EH (cell line): ENCODE measurements at regions not wholly inside any gene's neighbourhood (a gene's known extent, or its start where the extent isn't known, plus 50 kb on each side); places are given as distances from the start of the nearest gene placed in this dataset.

Source experiments
- DNase-seq: peaks from one replicate; pipeline ENCODE4 v3.0.0-alpha.2; 2015; ENCODE audit warnings: low read depth

DNA sequence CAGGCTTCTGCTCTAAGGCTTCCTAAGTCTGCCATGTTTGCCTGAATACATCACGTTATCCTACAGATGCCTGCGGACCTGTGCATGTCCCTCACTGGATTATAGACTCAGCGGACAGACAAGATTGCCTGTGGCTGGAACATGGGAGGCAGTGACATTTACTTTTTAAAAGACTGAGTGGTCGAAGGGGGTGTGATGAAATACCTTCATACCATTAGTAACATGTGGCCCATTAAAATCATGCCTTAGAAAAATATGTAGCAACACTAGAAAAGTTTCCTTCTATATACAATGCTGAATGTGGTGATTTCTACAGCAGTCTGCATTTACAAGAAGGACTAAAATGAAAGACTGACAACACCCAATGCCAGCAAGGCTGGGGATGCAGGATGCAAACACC is 154.4 kb downstream of the ASB1 start:
- DNase-seq: peak; percentile 25

DNA sequence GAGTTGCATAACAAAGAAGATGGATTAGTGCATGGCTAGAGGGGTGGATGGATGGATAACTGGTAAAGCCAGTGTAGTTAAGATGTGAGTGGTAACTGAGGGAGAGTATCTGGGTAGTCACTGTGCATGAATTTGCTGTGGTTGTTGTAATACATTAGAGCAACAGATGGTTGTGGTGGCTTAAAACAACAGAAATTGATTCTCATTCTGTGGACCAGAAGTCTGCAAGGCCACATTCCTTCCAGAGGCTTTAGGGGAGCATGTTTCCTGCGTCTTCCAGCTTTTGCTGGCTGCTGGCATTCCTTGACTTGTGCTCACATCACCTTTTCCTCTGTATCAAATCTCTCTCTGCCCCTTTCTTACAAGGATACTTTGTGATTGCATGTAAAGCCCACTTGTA is 155.4 kb downstream of the ASB1 start:
- peak; percentile 75 for DNase-seq

DNA sequence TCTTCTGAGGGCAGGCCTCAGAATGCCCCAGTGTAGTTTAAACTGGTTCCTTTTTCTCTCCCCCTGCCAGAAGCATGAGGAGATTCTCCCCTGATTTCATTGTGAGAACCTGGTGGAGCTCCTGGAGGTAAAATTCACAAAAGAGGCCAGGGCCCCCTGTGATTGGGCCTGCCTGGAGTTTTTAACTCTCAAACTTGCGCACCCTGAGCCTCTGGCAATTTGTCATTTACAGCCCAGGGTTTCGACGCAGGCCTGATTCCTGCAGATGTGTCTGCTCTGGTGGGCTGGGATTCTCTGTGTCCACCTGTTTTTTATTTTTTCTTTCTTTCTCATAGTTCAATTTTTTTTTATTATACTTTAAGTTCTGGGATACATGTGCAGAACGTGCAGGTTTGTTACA is 157.9 kb downstream of the ASB1 start:
- DNase-seq: no peak

DNA sequence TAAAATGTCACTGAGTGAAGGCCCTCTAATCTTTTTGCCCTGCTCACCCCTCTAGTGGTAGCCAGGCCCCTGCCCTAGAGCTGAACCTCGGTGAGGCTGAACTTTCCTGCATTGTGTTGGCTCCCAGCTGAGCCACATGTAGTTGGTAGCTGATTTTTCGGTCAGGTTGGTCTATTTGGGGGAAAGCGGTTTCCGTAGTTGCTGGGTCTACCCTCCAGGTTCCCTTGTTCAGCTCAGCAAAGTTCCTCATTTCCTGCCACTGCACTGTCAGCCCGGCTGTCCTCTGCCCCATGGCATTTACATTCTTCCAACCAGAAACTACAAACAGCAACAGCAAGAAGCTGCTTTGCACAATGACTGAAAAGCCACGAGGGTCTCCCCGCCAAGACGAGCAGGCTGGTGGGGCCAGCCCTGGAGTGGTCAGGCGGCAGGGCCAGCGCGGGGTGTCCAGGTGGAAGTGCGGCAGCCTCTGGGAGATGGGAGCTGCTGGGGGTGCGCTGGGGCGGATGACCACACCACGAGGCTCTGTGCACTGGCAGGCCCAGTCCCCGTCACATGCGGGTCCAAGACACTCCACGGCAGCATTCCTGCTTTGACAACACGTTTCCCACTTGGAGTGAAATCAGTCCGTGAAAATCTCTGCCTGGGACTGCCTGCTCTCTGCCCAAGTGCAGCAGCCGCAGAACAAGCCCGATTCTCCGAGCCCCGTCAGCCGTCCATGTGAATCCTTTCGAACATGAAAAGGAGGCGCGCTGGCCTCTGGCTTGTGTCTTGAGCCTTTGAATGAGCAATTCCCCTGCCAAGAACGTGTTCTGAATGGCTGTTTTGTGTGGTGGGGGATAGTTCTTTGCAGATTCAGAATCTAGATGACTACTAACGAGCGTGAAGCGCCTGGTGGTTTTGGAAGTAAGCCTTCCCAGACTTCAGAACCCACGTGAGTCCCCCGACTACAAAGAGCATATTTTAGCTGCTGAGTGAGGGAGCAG is 159.4 kb downstream of the ASB1 start:
- DNase-seq: no peak

DNA sequence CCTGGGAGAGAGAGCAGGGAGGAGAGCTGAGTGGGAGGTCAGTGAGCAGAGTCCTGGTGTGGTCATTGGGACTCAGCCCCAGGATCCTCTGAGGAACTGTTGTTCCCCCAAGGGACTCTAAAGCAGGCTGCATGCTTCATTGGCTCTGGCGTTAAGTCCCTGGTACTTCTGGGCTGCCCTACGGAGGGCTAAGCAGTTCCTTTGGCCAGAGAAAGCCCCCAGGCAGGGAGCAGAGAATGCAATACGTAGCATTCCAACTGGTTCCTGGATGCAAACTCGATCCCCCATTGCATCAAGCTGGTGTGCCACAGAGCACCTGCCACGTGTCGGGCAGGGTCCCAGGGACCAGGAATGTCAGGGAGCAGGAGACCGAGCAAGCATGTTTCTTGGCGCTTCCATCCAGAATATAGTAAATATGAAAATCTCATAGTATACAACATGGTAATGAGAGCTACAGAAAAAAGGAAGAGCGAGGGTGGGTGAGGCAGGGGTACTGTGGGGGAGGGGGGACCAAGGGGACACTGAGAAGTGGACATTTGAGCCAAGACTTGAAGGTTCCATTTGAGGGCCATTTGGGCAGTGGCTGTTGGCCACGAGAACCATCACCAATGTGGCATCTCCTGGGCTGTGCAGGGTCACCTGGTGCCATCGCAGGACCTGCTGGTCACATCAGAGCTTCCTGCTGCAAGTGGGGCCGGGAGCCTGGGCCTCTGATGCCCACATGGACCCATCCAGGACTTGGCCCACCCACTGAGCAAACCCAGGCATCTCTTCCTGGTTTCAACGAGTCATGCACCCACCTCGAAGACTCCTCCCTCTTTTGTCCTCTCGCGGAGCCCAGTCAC is 160.4 kb downstream of the ASB1 start:
- DNase-seq: no peak

DNA sequence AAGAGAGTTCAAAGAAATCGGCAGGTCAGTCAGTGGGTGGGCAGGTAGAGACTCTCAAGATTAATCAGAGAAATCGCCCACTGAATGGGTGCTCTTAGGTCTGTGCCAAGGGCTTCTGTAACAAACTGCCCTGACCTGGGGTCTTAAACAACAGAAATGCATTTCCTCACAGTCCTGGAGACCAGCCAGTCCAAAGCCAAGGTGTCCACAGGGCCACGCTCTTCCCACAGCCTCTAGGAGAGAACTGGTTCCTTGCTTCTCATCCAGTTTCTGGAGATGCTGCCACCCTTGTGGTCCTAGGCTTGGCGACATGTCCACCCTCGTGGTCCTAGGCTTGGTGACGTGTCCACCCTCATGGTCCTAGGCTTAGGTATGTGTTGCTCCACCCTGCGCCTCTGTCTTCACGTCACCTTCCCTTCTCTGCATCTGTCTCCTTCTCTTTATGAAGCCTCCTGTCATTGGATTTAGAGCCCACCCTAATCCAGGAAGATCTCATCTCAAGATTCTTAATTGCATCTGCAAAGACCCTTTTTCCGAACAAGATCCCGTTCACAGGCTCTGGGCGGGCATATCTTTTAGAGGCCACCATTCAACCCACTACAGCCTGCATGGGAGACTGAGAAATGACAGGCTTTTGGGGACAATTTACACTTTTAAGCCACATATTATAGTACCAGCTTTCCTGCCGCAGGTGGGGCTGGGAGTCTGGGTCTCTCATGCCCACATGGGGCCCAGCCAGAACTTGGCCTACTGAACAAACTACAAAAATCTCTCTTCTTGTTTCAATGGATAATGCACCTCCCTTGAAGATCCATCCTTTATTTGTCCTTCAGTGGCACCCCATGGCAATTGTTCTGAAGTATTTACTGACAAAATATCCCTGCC is 161.3 kb downstream of the ASB1 start:
- DNase-seq: no peak

DNA sequence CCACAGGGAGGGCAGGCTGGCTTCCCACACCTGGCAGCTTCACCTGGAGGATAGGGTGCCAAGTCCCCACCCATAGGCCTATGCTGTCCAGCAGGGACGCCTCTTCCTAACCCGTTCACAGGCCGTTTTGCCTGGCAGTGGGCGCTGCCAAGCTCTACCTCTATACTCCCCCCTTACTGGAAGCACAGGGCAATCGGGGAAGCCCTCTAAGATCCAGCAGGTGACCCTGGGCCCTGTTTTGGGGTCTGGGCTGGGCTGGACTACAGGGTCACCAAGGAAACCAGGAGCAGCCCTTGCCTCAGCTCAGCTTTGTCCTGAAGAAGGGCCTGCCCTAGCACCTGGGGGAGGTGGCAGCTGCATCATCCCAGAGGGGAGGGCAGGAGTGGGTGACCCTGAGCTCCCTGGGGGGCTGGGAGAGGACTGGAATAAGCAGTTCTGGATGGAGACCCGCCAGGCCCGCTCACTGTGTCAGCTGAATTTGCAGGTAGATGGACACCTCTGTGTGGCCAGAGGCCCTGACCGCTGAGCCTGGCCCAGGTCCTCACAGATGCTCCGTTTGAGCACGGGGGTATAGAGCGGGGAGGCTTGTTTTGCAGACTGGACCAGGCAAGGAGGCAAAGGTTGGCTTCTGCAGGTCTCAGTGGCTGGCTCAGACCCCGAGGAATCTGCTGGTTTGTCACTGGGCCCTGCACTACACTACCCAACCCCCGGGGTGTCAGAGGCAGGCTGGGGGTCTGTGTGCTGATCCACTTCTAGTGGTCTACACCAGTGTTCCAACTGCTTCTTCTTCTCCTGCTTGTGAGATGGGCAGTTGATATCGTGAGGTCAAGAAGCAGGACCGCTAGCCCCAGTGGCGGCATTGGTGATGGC is 163.1 kb downstream of the ASB1 start:
- no peak for DNase-seq

DNA sequence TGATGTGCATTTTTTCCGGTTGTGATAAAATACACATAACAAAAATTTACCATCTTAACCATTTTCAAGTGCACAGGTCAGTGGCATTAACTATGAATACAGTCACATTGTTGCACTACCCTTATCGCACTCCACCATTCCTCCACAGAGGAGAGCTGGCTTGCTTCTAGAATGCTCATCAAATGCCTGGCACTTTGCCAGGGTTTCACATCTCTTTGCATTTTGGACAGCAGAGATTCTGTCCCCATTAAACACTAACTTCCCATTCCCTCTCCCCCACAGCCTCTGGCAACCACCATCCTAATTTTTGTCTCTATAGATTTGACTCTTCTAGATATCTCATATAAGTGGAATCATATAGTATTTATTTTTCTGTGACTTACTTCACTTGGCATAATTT is 165.0 kb downstream of the ASB1 start:
- DNase-seq: no peak

DNA sequence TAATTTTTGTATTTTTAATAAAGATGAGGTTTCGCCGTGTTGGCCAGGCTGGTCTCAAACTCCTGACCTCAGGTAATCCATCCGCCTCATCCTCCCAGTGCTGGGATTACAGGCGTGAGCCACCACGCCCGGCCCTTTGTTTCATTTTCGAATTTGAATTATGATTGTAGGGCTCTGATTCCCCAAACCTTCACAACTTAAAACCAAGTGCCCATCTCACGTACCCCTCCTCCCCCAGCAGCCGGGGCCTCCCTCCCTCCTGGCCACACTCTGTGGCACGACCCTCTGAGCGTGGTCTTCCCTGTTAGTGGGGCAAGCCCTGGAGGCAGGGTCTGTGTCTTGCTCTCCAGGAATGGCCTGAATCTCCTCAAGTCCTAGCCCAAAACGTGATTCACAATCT is 166.5 kb downstream of the ASB1 start:
- DNase-seq: no peak

DNA sequence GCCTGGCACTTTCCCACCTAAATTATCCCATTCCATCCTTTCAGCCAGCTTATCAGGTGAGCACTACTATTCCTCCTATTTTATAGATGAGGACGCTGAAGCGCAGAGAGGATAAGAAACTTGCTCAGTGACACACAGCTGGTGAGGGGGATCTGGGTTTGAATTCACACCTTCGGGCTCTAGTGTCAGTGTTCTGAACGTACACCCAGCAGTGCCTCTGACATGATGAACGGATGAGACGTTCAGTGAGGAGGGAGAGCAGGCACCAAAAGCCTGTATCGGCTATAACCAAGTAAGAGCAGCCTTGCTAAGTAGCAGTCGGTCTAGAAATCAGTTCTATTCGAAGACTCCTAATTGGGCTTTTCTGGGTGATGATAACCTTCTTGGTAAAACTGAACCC is 167.0 kb downstream of the ASB1 start:
- DNase-seq: no peak

DNA sequence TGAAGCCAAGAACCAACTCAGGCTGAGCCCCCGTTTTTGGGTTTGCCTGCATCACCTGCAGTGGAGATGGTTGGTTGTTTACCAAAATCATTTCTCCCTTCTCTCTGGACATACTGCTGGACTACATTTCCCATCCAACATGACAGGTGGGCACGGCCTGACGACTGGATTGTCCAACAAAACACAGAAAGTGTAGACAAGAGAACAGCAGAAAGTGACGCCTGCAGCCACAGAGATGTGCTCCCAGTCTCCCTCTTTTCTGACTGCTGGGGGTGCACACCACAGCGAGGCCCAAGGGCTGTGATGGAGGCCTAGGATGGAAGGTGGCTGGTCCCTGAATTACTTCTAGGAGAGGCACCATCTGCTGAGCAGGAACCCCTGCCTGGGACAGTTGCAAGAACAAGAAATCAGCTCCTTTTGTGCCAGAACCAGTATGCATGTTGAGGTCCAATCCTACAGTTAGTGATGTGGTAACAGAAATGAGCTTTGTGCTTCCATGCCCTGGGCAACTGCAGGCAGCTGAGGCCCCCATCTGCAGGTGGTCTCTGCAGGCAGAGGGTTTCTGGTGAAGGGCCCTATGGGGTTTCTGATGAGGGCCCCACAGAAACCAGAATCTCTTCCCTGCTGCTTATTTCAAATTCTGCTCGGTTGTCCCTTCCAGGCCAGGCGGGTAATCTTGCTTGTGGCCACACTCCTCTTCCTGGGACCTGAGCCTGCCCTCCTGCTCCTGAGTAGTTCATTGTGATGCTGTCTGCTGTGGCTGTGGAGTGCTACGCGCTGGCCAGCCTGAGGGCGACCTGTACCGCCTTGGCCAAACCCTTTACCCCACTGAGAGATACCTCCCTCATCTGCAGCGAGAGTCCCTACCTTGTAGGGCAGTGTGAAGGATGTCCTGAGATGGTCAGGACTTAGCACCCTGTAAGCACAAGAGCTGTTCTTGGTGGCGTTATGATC is 168.3 kb downstream of the ASB1 start:
- DNase-seq: no peak

DNA sequence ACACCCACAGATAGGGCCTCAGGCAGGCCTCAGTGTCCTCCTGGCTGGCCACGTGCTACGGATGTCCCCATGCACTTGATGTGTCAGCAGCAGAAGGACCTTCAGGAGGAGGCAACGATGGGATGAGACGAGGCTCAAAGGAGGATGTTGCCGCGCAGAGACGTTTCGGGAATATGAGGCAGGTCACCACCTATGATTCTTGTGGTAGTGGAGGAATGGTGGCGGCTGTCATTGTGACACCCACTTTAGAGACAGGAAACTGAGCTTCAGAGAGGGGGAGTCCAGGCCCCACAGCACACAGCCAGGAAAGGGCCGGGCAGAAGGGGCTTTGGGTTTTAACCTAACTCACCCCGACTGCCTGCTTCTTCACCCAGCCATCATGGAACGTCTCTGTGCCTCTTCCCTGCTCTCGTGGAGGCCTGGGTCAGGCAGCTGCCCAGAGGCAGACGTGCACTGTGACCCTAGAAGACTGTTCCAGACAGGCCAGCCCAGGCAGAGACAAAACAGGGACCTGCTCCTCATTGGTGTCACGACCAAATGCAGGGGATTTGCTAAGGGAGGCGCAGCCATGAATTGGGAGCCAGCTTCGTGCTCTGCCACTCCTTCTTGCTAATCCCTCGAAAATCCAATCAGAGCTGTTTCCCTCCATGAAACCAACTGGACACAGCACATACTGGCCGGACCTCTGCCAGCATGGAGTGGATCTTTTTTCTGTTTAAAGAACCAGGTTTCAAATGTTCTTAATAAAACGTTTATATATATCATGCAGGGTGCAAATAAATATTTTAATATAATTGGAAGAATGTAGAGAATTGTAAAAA is 169.2 kb downstream of the ASB1 start:
- no peak for DNase-seq

DNA sequence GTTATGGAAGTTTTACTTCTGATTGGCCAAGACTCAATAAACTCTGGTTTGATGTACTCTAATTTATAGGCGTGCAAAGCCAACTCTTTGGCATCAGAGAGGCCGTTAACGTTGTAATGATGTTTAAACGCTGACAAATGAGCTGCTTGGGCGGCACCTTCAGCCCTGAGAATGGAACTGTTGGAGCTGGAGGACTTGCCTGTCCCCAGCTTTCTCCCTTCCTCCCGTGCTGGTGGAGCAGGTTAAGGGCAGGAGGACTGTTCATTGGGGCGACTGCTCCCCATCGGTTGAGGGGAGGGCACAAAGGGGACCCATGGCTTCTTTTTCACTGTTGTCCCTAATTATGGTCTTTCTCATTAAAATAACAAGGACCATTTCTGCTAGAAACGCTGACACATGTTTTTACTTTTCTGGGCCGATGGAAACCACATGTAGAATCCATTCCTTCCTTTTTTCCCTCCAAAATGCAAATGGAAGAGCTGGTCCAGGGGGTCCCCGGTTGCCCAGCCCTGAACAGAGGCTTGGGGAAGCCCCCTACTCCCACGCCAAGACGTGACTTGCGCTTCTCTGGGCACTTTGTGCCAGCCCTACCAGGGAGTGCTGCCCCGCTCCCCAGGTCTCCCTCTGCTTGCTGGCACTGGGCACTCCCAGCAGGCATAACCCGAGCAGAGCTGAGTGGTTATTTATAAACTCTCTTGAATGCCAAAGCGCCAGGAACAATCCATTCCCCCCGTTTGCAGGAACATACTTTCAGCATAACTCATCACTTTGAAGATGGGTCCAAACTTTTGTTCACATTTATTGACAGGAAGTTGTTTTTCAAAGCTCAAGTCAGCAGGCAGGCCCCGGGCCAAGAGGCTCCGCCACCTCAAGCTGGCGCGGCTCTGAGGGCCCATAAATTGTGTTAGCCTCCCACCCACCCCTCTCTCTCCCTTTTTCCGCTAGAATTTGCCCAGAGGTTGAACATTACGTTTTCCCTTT is 170.1 kb downstream of the ASB1 start:
- peak; percentile 93 for DNase-seq

DNA sequence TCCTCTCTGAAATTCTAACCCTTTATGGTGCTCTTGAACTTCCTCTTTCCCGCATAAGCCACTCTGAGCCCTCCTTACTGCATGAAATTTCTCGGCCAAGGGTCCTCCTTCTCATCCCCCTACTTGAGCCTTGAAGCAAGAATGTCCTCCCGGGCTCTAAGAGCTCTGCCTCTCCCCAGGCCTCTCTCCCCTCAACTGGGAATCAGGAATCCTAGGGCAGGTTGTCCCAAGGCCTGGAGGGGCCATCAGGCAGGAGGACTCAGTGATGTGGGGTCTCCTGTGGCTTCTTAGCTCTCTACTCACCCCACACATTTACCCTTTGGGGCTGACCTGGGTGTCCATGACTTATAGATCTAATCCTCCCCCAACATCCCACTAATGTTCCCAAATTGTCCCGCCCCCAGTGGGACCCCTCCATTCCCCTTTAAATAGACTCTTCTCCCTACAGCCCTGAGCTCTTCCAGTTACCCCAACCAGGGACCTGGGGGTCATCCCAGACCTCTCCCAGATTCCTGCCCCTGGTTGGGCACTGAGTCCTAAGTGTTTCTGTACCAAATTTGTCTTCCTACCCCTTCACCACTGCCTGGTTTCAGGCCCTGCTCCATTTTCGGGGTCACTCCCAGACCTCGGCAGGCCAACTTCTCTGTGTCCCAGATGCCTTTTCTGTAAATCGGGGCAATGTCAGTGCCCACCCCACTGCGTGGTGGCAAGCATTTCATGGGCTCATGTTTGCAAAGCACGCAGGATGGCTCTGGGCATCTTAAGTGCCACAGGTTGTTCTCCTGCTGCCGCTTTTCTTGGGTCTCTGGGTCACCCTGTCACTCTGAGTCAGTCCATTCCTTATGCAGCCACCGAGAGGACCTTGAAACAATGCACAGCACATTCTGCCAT is 171.2 kb downstream of the ASB1 start:
- no peak for DNase-seq

DNA sequence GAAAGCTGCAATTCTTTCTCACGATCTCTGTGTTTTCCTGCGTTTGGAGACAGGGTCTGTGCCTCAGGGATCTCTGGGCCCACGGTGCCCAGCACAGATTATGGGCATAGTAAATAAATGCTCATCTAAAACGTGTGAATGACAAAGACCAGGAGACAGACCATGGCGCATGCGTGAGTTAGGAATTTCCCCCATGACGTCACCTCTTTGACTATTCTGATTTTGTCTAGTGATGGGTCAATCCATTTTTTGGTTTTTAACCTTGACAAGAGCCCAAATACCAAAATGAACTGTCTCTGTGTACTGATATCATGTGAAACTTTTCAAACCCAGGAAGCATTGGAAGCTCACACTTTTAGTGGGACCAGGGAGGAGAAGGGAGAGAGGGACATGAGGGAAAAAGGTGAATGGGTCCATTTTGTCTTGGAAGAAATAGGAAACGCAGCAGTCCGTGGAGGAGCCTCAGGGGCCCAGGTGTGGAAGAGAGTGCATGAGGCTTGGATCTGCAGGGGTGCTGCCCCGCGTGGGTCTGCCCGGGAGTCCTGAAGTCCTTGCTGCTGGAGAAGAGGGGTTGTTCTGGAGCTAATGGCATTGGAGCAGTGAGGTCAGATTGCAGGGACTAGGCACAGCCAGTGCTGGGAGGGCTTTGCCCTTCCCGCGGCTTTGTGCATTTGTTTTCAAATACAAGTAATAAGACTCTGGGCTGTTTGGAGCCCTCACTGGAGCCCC is 172.2 kb downstream of the ASB1 start:
- DNase-seq: no peak
